ENCODE measurements at regions not wholly inside any gene's neighbourhood (a gene's known extent, or its start where the extent isn't known, plus 50 kb on each side); places are given as distances from the start of the nearest gene placed in this dataset.

GRCh38 chr19:30906871-30907270 is 442.4 kb downstream of the TSHZ3 start:
- no peak for DNase-seq
- no peak for TF ChIP-seq CTCF (IDR thresholded peaks at IDR 0.05)
- no peak overlapping the region for H3K4me3 ChIP-seq
- H3K4me1 ChIP-seq (ENCODE audit: low read depth): no peaks in the 10 kb centered on the region
- no peak for ATAC-seq
- intact Hi-C loops (cut with DNase I, micrococcal nuclease): no loop called here
- H3K9me3 ChIP-seq: no peaks in the 10 kb centered on the region
- H3K36me3 ChIP-seq (ENCODE audit: low read depth): no peaks in the 10 kb centered on the region

DNA sequence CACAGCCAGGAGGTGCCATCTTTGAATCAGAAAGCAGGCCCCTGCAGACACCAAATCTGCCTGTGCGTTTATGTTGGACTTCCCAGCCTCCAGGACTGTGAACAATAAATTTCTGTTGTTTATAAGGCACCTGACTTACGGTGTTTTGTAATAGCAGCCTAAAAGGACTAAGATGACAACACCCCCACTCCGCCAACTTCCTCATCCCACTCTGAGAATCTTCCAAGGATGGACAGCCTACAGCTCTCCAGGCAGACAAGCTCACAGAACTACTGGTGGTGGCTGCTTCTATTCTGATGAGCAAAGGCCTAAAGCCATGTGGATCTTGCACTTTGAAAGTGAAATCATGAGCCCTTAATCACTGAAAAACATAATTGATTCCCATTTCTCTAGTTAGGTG is 449.2 kb downstream of the TSHZ3 start:
- no peak for TF ChIP-seq CTCF (IDR thresholded peaks at IDR 0.05)
- ATAC-seq: no peak

GRCh38 chr19:30898353-30899103 is 450.7 kb downstream of the TSHZ3 start:
- no peaks in the 10 kb centered on the region for H3K4me1 ChIP-seq (ENCODE audit: low read depth)
- no peak for DNase-seq
- no peak overlapping the region for H3K4me3 ChIP-seq
- no peak for ATAC-seq
- intact Hi-C loops (cut with DNase I, micrococcal nuclease): no loop called here
- H3K9me3 ChIP-seq: no peaks in the 10 kb centered on the region
- no peaks in the 10 kb centered on the region for H3K36me3 ChIP-seq (ENCODE audit: low read depth)
- TF ChIP-seq CTCF (IDR thresholded peaks at IDR 0.05): no peak

More for the DNA sequence above, 449.2 kb downstream of the TSHZ3 start:
- DNase-seq: no peak
- no peak overlapping the region for H3K4me3 ChIP-seq
- H3K9me3 ChIP-seq: no peaks in the 10 kb centered on the region
- intact Hi-C loops (cut with DNase I, micrococcal nuclease): no loop called here
- no peaks in the 10 kb centered on the region for H3K36me3 ChIP-seq (ENCODE audit: low read depth)
- no peaks in the 10 kb centered on the region for H3K4me1 ChIP-seq (ENCODE audit: low read depth)

- ATAC-seq: no peak
- DNase-seq: no peak
- intact Hi-C loops (cut with DNase I, micrococcal nuclease): no loop called here
These were observed 451.7 kb downstream of the TSHZ3 start for GRCh38 chr19:30897553-30897952.

GRCh38 chr19:30897034-30897433 is 452.2 kb downstream of the TSHZ3 start:
- no peaks in the 10 kb centered on the region for H3K36me3 ChIP-seq (ENCODE audit: low read depth)
- DNase-seq (no peak), ATAC-seq (no peak)
- no peak for TF ChIP-seq CTCF (IDR thresholded peaks at IDR 0.05)
- no peak overlapping the region for H3K4me3 ChIP-seq
- no peaks in the 10 kb centered on the region for H3K4me1 ChIP-seq (ENCODE audit: low read depth)
- no peaks in the 10 kb centered on the region for H3K9me3 ChIP-seq
- intact Hi-C loops (cut with DNase I, micrococcal nuclease): no loop called here

More at GRCh38 chr19:30897553-30897952, 451.7 kb downstream of the TSHZ3 start:
- Histone ChIP-seq H3K4me1 (ENCODE audit: low read depth) (no peaks in the 10 kb centered on the region), H3K36me3 (ENCODE audit: low read depth) (no peaks in the 10 kb centered on the region), H3K9me3 (no peaks in the 10 kb centered on the region), H3K4me3 (no peak overlapping the region)
- no peak for TF ChIP-seq CTCF (IDR thresholded peaks at IDR 0.05)
